Stomach (tissue), 4 donors: ENCODE measurements at regions not wholly inside any gene's neighbourhood (a gene's known extent, or its start where the extent isn't known, plus 50 kb on each side); places are given as distances from the start of the nearest gene placed in this dataset.

Source experiments
- CTCF ChIP-seq, 7 experiments: fragments of 450-650 bp in 4 of 7; fragments of 200-600 bp in 3 of 7; sonication (generic) in 3 of 7; IDR thresholded peaks; one replicate each; pipeline ENCODE4 v1.5.1; 2016 to 2019; ENCODE audit warnings: antibody characterized with exemption in 7 of 7, control low read depth in 2 of 7, mild to moderate bottlenecking in 1 of 7
- EP300 ChIP-seq: sonication (generic); formaldehyde crosslinking; IDR thresholded peaks from one replicate; pipeline ENCODE4 v1.6.1; 2017; ENCODE audit warnings: antibody characterized with exemption

- TF ChIP-seq EP300 (no peak), CTCF (IDR thresholded peaks at IDR 0.05) (no peak)
Observed at GRCh38 chr6:86474081-86474480, 463.2 kb upstream of the HTR1E start.
